ENCODE measurements at regions not wholly inside any gene's neighbourhood (a gene's known extent, or its start where the extent isn't known, plus 50 kb on each side); places are given as distances from the start of the nearest gene placed in this dataset.

DNA sequence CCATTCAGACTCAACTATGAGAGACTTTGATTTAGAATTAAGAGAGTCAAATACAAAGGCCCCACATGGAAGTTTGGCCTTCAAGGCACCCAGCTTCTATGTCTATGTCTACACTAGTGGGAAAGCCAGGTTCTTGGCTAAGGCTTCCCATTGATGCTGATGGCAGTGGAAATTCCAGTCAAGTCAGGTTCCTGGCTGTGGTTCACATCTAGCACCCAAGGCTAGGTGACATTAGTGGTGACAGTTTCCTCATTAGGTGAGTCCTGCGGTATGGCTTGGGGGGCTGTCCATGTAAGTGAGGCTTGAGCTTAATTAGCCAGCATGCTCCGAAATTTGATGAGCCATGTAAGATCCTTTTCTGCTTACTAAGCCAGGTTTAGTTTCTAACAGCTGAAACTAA lies 460.9 kb downstream of the RMST start:
- TF ChIP-seq POLR2A (IDR thresholded peaks at IDR 0.05) = no peak
- TF ChIP-seq, protein P1, sequence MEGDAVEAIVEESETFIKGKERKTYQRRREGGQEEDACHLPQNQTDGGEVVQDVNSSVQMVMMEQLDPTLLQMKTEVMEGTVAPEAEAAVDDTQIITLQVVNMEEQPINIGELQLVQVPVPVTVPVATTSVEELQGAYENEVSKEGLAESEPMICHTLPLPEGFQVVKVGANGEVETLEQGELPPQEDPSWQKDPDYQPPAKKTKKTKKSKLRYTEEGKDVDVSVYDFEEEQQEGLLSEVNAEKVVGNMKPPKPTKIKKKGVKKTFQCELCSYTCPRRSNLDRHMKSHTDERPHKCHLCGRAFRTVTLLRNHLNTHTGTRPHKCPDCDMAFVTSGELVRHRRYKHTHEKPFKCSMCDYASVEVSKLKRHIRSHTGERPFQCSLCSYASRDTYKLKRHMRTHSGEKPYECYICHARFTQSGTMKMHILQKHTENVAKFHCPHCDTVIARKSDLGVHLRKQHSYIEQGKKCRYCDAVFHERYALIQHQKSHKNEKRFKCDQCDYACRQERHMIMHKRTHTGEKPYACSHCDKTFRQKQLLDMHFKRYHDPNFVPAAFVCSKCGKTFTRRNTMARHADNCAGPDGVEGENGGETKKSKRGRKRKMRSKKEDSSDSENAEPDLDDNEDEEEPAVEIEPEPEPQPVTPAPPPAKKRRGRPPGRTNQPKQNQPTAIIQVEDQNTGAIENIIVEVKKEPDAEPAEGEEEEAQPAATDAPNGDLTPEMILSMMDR (IDR thresholded peaks at IDR 0.05) = no peak
- 90 to 98% methylated on average over 2 of the region's 2 CpGs for WGBS, 2 donors
- H3K27me3 ChIP-seq = no peaks in the 10 kb centered on the region

GRCh38 chr12:97924122-97924521 lies 461.5 kb downstream of the RMST start:
- TF ChIP-seq POLR2A (IDR thresholded peaks at IDR 0.05) = no peak
- TF ChIP-seq, protein P1 (IDR thresholded peaks at IDR 0.05) = no peak
- 84 to 91% methylated on average over 4 of the region's 4 CpGs for WGBS, 2 donors
- no peaks in the 10 kb centered on the region for H3K36me3 ChIP-seq
- no peak for DNase-seq
- H3K27ac ChIP-seq = no peak overlapping the region
- no peak overlapping the region for H3K4me3 ChIP-seq (replicated peaks in 1 of 3)
- no peaks in the 10 kb centered on the region for H3K4me1 ChIP-seq
- intact Hi-C loops (cut with DNase I) = no loop called here
- H3K27me3 ChIP-seq = no peaks in the 10 kb centered on the region
- H3K9me3 ChIP-seq = no peaks in the 10 kb centered on the region

More for the DNA sequence above, 460.9 kb downstream of the RMST start:
- intact Hi-C loops (cut with DNase I) = no loop called here
- Histone ChIP-seq H3K4me1 (no peaks in the 10 kb centered on the region), H3K4me3 (replicated peaks in 1 of 3) (no peak overlapping the region), H3K9me3 (no peaks in the 10 kb centered on the region), H3K27ac (no peak overlapping the region), H3K36me3 (no peaks in the 10 kb centered on the region)
- DNase-seq = no peak

GRCh38 chr12:97927977-97928376 lies 465.4 kb downstream of the RMST start:
- Histone ChIP-seq H3K27me3 (no peaks in the 10 kb centered on the region), H3K36me3 (no peaks in the 10 kb centered on the region), H3K9me3 (no peaks in the 10 kb centered on the region), H3K27ac (no peak overlapping the region), H3K4me1 (no peaks in the 10 kb centered on the region), H3K4me3 (replicated peaks in 1 of 3) (no peak overlapping the region)
- intact Hi-C loops (cut with DNase I) = no loop called here
- no peak for TF ChIP-seq POLR2A (IDR thresholded peaks at IDR 0.05)
- TF ChIP-seq, protein P1 (IDR thresholded peaks at IDR 0.05) = no peak
- WGBS, 2 donors = 86 to 88% methylated on average over 6 of the region's 6 CpGs
- no peak for DNase-seq

- DNase-seq = no peak
- WGBS, 2 donors = 78 to 95% methylated on average over 5 of the region's 5 CpGs
- Histone ChIP-seq H3K27ac (no peak overlapping the region), H3K4me3 (replicated peaks in 1 of 3) (no peak overlapping the region), H3K27me3 (no peaks in the 10 kb centered on the region), H3K4me1 (peaks cover 25 to 26% of the 10 kb centered on the region in 2 donors), H3K36me3 (no peaks in the 10 kb centered on the region), H3K9me3 (no peaks in the 10 kb centered on the region)
- intact Hi-C loops (cut with DNase I) = no loop called here
- TF ChIP-seq, protein P1 (IDR thresholded peaks at IDR 0.05) = no peak
- TF ChIP-seq POLR2A (IDR thresholded peaks at IDR 0.05) = no peak
These were observed 473.6 kb downstream of the RMST start for GRCh38 chr12:97936165-97936564.

DNA sequence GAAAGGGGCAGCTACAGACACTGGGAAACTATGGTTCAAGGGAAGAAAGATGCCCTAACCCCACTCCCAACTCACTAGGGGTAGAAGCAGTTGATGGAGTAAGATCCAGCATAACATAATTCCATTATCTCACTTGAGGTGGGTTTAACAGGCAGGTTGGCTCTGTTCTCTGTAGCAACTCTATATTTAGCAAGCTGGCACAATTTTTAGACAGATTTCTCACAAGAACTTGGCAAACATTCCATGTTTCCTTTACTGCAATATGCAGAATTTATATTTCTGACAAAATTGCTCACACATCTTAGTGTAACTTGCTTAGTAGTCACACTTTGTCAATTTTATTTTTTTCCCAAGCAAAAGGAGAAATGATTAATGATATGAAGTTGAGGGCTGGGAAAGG lies 475.4 kb downstream of the RMST start:
- Histone ChIP-seq H3K4me3 (replicated peaks in 1 of 3) (no peak overlapping the region), H3K27me3 (no peaks in the 10 kb centered on the region)
- no peak for TF ChIP-seq POLR2A (IDR thresholded peaks at IDR 0.05)

GRCh38 chr12:97939156-97939555 lies 476.6 kb downstream of the RMST start:
- no peaks in the 10 kb centered on the region for H3K36me3 ChIP-seq
- H3K4me3 ChIP-seq (replicated peaks in 1 of 3) = no peak overlapping the region
- H3K4me1 ChIP-seq = peaks cover 25 to 26% of the 10 kb centered on the region in 2 donors
- TF ChIP-seq POLR2A (IDR thresholded peaks at IDR 0.05) = no peak
- TF ChIP-seq, protein P1 (IDR thresholded peaks at IDR 0.05) = no peak
- no peaks in the 10 kb centered on the region for H3K9me3 ChIP-seq
- intact Hi-C loops (cut with DNase I) = no loop called here
- 29 to 61% methylated on average over 1 of the region's 1 CpG for WGBS, 2 donors
- H3K27ac ChIP-seq = peak overlapping the region in 2 of 3 donors; percentile 35 to 61
- H3K27me3 ChIP-seq = no peaks in the 10 kb centered on the region
- peak; percentile 48 to 54 for DNase-seq

More for the DNA sequence above, 475.4 kb downstream of the RMST start:
- intact Hi-C loops (cut with DNase I) = no loop called here
- H3K9me3 ChIP-seq = no peaks in the 10 kb centered on the region
- no peaks in the 10 kb centered on the region for H3K36me3 ChIP-seq
- peak overlapping the region in 2 of 3 donors; percentile 57 to 61 for H3K27ac ChIP-seq
- no peak for DNase-seq
- H3K4me1 ChIP-seq = peaks cover 25 to 26% of the 10 kb centered on the region in 2 donors

Data from thyroid gland (tissue), 4 donors.